Panc1 (cell line): ENCODE measurements at regions not wholly inside any gene's neighbourhood (a gene's known extent, or its start where the extent isn't known, plus 50 kb on each side); places are given as distances from the start of the nearest gene placed in this dataset.

Experiments
- ATAC-seq: fragments of 200-7000 bp; cut with Tn5 transposase; 2 replicates; pipeline ENCODE4 v1.9.1; 2020; ENCODE audit warnings: mild to moderate bottlenecking, moderate library complexity
- BruUV-seq: library from RNA; stranded (reverse); fragments of 400-500 nt; replicated peaks from 2 replicates; lab custom pipeline; 2021; lab: Mats Ljungman, UMichigan
- CTCF ChIA-PET: fragments of 300-600 bp; sonication (Branson Sonifier 250); formaldehyde crosslinking; loops from one replicate; lab custom pipeline; 2022; ENCODE audit warnings: antibody characterized with exemption; lab: Charles Lee
- POLR2A ChIA-PET: fragments of 300-600 bp; sonication (Branson Sonifier 250); formaldehyde crosslinking; loops from one replicate; lab custom pipeline; 2022; ENCODE audit warnings: antibody characterized with exemption; lab: Charles Lee
- DNase-seq: peaks from one replicate; pipeline ENCODE4 v3.0.0-alpha.2; 2010; ENCODE audit warnings: low read depth, low spot score
- H3K27ac ChIP-seq: 2 replicates; pipeline ENCODE4 v1.5.1; 2011; ENCODE audit warnings: mild to moderate bottlenecking, low read length, inconsistent platforms
- H3K27me3 ChIP-seq: fragments of 200-500 bp; sonication (Bioruptor generic); 2 replicates; pipeline ENCODE4 v1.6.0; 2014; ENCODE audit warnings: low read length, inconsistent platforms; ENCODE audit not compliant: control insufficient read depth, insufficient read depth
- H3K36me3 ChIP-seq: fragments of 200-500 bp; sonication (Bioruptor generic); 2 replicates; pipeline ENCODE4 v1.5.1; 2014; ENCODE audit warnings: inconsistent platforms, mild to moderate bottlenecking, low read length, moderate library complexity; ENCODE audit not compliant: control insufficient read depth, insufficient read depth
- H3K4me1 ChIP-seq: 2 replicates; pipeline ENCODE4 v1.5.1; 2011; ENCODE audit warnings: inconsistent platforms, mild to moderate bottlenecking, low read length, moderate library complexity; ENCODE audit not compliant: control insufficient read depth, insufficient read depth
- H3K4me3 ChIP-seq, 2 experiments: 2 replicates each; pipeline ENCODE4 v1.5.1; 2011 to 2012; ENCODE audit warnings: low read depth in 2 of 2, low read length in 2 of 2, mild to moderate bottlenecking in 2 of 2, inconsistent platforms in 1 of 2, moderate library complexity in 1 of 2
- H3K9me3 ChIP-seq: fragments of 200-500 bp; sonication (Bioruptor generic); 2 replicates; pipeline ENCODE4 v1.5.1; 2014; ENCODE audit warnings: low read depth, mild to moderate bottlenecking, inconsistent platforms, low read length, moderate library complexity; ENCODE audit not compliant: control insufficient read depth, insufficient read depth
- POLR2AphosphoS5 ChIP-seq: IDR thresholded peaks from 2 replicates; pipeline ENCODE4 v1.6.1; 2012; ENCODE audit warnings: mild to moderate bottlenecking, low read depth, low read length, moderate library complexity
- SIN3A ChIP-seq: IDR thresholded peaks from 2 replicates; pipeline ENCODE4 v1.6.1; 2012; ENCODE audit warnings: low read depth, mild to moderate bottlenecking, low read length, moderate library complexity, borderline replicate concordance; ENCODE audit not compliant: insufficient read depth
- TCF7L2 ChIP-seq: IDR thresholded peaks from 2 replicates; pipeline ENCODE4 v1.6.1; 2011; ENCODE audit warnings: mild to moderate bottlenecking, low read depth, low read length, inconsistent platforms
- in situ Hi-C: cut with HindIII; loops from 2 replicates; pipeline ENCODE4 v1.10.0; 2016; ENCODE audit warnings: low sequenced_read_pairs, low pct_unique_long_range_greater_than_20kb
- intact Hi-C: fragments of 100-400 bp; cut with micrococcal nuclease; formaldehyde crosslinking; loops from one replicate; pipeline ENCODE4 v1.10.0; 2022; ENCODE audit not compliant: unreplicated experiment
- TF ChIP-seq, protein P1 (sequence below), 2 experiments: IDR thresholded peaks; 2 replicates each; pipeline ENCODE4 v1.6.1; 2011 to 2012; ENCODE audit warnings: low read depth in 2 of 2, control low read depth in 1 of 2, low read length in 1 of 2, mild to moderate bottlenecking in 1 of 2, moderate library complexity in 1 of 2; ENCODE audit not compliant: insufficient read depth in 1 of 2
- TF ChIP-seq, protein P2 (sequence below): fragments of 450-650 bp; IDR thresholded peaks from 2 replicates; pipeline ENCODE4 v1.5.1; 2017; ENCODE audit warnings: mild to moderate bottlenecking

DNA sequence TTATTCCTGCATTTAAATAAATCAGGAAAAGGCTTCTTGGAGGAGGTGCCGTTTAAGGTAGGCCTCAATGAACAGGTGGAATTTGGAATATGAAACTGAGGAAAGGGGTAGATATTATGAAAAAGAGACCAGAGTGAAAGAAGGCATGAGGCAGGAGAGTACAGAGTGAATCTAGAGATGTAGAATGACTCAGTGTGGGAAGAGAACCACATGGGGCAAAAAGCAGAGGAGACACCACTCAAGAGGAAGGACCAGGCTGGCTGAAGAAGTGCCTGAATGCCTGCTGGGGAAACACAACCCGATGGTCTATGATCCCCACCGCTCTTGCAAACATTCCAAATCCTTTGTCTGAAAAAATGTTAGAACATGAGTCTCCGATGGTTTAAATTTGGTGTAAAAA is 1134.1 kb downstream of the VRK1 start:
- ChIA-PET POLR2A (no interaction called here), CTCF (interaction anchor here (0.6 kb wide), 1 partner anchor 1079 kb away, joined by 3 read pairs; no protein-coding TSS in a partner anchor)
- Histone ChIP-seq H3K9me3 (no peaks in the 10 kb centered on the region), H3K4me1 (no peaks in the 10 kb centered on the region), H3K27me3 (no peaks in the 10 kb centered on the region), H3K36me3 (no peaks in the 10 kb centered on the region), H3K27ac (no peak overlapping the region), H3K4me3 (no peak overlapping the region)
- no TSS peak for BruUV-seq
- intact Hi-C loops = no loop called here
- DNase-seq = no peak
- ATAC-seq = no peak
- TF ChIP-seq, protein P1, sequence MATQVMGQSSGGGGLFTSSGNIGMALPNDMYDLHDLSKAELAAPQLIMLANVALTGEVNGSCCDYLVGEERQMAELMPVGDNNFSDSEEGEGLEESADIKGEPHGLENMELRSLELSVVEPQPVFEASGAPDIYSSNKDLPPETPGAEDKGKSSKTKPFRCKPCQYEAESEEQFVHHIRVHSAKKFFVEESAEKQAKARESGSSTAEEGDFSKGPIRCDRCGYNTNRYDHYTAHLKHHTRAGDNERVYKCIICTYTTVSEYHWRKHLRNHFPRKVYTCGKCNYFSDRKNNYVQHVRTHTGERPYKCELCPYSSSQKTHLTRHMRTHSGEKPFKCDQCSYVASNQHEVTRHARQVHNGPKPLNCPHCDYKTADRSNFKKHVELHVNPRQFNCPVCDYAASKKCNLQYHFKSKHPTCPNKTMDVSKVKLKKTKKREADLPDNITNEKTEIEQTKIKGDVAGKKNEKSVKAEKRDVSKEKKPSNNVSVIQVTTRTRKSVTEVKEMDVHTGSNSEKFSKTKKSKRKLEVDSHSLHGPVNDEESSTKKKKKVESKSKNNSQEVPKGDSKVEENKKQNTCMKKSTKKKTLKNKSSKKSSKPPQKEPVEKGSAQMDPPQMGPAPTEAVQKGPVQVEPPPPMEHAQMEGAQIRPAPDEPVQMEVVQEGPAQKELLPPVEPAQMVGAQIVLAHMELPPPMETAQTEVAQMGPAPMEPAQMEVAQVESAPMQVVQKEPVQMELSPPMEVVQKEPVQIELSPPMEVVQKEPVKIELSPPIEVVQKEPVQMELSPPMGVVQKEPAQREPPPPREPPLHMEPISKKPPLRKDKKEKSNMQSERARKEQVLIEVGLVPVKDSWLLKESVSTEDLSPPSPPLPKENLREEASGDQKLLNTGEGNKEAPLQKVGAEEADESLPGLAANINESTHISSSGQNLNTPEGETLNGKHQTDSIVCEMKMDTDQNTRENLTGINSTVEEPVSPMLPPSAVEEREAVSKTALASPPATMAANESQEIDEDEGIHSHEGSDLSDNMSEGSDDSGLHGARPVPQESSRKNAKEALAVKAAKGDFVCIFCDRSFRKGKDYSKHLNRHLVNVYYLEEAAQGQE (IDR thresholded peaks at IDR 0.05; ENCODE audit: insufficient read depth in 1 of 2, low read depth in 2 of 2, low read length in 1 of 2) = no peak
- no peak for TF ChIP-seq SIN3A
- TF ChIP-seq POLR2AphosphoS5 = no peak
- no peak for TF ChIP-seq TCF7L2
- TF ChIP-seq, protein P2, sequence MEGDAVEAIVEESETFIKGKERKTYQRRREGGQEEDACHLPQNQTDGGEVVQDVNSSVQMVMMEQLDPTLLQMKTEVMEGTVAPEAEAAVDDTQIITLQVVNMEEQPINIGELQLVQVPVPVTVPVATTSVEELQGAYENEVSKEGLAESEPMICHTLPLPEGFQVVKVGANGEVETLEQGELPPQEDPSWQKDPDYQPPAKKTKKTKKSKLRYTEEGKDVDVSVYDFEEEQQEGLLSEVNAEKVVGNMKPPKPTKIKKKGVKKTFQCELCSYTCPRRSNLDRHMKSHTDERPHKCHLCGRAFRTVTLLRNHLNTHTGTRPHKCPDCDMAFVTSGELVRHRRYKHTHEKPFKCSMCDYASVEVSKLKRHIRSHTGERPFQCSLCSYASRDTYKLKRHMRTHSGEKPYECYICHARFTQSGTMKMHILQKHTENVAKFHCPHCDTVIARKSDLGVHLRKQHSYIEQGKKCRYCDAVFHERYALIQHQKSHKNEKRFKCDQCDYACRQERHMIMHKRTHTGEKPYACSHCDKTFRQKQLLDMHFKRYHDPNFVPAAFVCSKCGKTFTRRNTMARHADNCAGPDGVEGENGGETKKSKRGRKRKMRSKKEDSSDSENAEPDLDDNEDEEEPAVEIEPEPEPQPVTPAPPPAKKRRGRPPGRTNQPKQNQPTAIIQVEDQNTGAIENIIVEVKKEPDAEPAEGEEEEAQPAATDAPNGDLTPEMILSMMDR = no peak
- in situ Hi-C loops = no loop called here

DNA sequence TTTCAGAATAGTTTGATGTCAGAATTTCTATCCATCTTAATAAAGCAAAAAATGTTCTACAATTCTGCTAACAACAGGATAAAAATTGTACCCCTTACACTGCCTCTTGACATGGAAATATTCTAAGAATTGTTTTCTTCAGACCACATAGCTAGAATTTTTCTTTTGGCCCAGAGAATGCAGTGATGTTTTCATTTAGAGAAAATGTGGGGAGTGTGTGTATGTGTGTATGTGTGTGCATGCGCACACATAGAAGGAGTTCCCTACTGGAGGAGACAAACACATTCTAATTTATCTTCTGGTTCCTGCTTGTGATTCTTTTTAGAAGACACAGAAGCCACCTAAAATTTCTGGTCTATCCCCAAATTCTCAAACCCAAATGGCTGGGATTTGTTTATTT is 1145.7 kb downstream of the VRK1 start:
- Histone ChIP-seq H3K27ac (no peak overlapping the region), H3K4me3 (no peak overlapping the region), H3K27me3 (no peaks in the 10 kb centered on the region), H3K9me3 (no peaks in the 10 kb centered on the region), H3K36me3 (no peaks in the 10 kb centered on the region), H3K4me1 (no peaks in the 10 kb centered on the region)
- intact Hi-C loops (no loop called here), in situ Hi-C loops (no loop called here)
- DNase-seq (no peak), ATAC-seq (no peak)
- POLR2A ChIA-PET = no interaction called here
- TF ChIP-seq TCF7L2 = no peak
- no peak for TF ChIP-seq POLR2AphosphoS5
- TF ChIP-seq, protein P1 (IDR thresholded peaks at IDR 0.05; ENCODE audit: insufficient read depth in 1 of 2, low read depth in 2 of 2, low read length in 1 of 2) = no peak
- no peak for TF ChIP-seq SIN3A
- TF ChIP-seq, protein P2 = no peak
- no TSS peak for BruUV-seq
- CTCF ChIA-PET = no interaction called here
